ENCODE measurements at regions not wholly inside any gene's neighbourhood (a gene's known extent, or its start where the extent isn't known, plus 50 kb on each side); places are given as distances from the start of the nearest gene placed in this dataset.
A peak's percentile ranks its signal among the peaks of the same experiment; 100 is the strongest.

DNA sequence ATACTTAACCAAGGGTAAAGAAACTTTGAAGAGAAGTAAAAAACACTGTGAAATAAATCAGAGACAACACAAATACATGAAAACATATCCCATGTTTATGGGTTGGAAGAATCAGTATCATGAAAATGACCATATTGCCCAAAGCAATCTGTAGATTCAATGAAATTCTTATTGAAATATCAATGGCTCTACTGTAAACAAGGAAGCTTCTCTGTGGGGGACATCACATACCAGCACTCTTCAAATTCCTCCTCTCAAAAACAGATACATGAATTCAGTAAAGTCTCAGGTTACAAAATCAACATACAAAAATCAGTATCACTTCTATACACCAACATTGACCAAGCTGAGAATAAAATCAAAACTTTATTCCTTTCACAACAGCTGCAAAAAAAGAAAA lies 63.5 kb upstream of the CNTNAP5 start:
- Mint-ChIP-seq H3K27me3 (ENCODE audit: low read depth, unreplicated experiment) (no peaks in the 10 kb centered on the region), H3K4me1 (ENCODE audit: low read depth, unreplicated experiment) (peaks cover 22% of the 10 kb centered on the region)
- H2AFZ ChIP-seq (ENCODE audit: low read depth, low read length): no peak overlapping the region

DNA sequence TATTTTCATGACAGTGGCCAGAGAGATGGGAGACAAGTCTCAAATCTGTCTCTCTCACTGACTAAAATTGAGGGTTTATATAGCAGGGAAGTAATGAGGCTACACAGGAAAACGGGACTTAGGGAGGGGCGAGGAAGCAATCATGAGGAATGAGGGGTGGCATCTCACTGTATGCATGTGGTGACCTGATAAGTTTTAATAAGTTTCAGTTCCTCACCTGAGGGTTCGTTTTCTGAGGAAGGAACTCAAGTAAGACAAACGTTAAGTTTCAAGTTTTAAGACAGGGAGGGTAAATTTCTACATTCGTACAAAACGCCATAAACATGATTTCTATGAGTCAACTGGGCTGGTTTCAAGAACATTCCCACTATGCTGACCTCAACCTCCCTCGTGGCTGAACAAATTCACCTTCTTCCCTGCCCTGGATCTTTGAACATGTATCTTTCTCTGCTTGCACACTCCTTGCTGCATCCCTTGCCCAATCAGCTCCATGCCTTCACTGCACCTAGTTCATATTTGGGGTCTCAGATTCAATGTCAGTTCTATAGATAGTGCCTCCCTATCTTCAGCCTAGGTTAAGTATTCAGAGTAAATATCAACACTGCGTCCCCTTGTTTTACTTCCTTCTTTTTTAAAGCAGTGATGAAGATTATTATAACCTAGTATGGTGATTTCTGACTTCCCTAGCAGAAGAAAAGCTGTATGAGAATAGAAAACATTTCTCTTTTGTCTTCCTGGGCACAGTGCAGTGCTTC lies 53.3 kb upstream of the CNTNAP5 start:
- Mint-ChIP-seq H3K36me3 (ENCODE audit: low read depth, unreplicated experiment) (no peaks in the 10 kb centered on the region), H3K9me3 (ENCODE audit: unreplicated experiment) (no peaks in the 10 kb centered on the region), H3K27me3 (ENCODE audit: low read depth, unreplicated experiment) (no peaks in the 10 kb centered on the region), H3K4me3 (ENCODE audit: unreplicated experiment) (no peak overlapping the region), H3K4me1 (ENCODE audit: low read depth, unreplicated experiment) (no peaks in the 10 kb centered on the region), H3K27ac (ENCODE audit: unreplicated experiment) (no peak overlapping the region)
- no peaks in the 10 kb centered on the region for H3K36me3 ChIP-seq (ENCODE audit: insufficient read depth, low read length)
- no peak overlapping the region for H3K4me3 ChIP-seq (ENCODE audit: insufficient read depth, low read depth, low read length)
- H2AFZ ChIP-seq (ENCODE audit: low read depth, low read length): no peak overlapping the region
- no peaks in the 10 kb centered on the region for H3K79me2 ChIP-seq (ENCODE audit: insufficient read depth, low read length)
- no peak for DNase-seq (ENCODE audit: low read depth)
- no peaks in the 10 kb centered on the region for H3K4me1 ChIP-seq (ENCODE audit: insufficient read depth, low read length)
- H3K4me2 ChIP-seq (ENCODE audit: low read length): no peak overlapping the region
- FAIRE-seq: no peak
- peaks cover 5% of the 10 kb centered on the region for H3K9me3 ChIP-seq (ENCODE audit: insufficient read depth, low read depth, low read length)
- no peak overlapping the region for H3K27ac ChIP-seq (ENCODE audit: low read depth, low read length)
- H3K27me3 ChIP-seq (ENCODE audit: insufficient read depth, low read length): no peaks in the 10 kb centered on the region
- H4K20me1 ChIP-seq (ENCODE audit: insufficient read depth, low read length): no peaks in the 10 kb centered on the region
- TF ChIP-seq, protein P1, sequence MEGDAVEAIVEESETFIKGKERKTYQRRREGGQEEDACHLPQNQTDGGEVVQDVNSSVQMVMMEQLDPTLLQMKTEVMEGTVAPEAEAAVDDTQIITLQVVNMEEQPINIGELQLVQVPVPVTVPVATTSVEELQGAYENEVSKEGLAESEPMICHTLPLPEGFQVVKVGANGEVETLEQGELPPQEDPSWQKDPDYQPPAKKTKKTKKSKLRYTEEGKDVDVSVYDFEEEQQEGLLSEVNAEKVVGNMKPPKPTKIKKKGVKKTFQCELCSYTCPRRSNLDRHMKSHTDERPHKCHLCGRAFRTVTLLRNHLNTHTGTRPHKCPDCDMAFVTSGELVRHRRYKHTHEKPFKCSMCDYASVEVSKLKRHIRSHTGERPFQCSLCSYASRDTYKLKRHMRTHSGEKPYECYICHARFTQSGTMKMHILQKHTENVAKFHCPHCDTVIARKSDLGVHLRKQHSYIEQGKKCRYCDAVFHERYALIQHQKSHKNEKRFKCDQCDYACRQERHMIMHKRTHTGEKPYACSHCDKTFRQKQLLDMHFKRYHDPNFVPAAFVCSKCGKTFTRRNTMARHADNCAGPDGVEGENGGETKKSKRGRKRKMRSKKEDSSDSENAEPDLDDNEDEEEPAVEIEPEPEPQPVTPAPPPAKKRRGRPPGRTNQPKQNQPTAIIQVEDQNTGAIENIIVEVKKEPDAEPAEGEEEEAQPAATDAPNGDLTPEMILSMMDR (IDR thresholded peaks at IDR 0.05; ENCODE audit: insufficient read depth, low read depth, low read length): no peak
- no peak for TF ChIP-seq EZH2 (IDR thresholded peaks at IDR 0.05; ENCODE audit: insufficient read depth, low read length)
- no peak overlapping the region for H3K9ac ChIP-seq (ENCODE audit: low read length)

More for the DNA sequence above, 63.5 kb upstream of the CNTNAP5 start:
- Histone ChIP-seq H4K20me1 (ENCODE audit: insufficient read depth, low read length) (no peaks in the 10 kb centered on the region), H3K27ac (ENCODE audit: low read depth, low read length) (no peak overlapping the region), H3K9ac (ENCODE audit: low read length) (no peak overlapping the region), H3K9me3 (ENCODE audit: insufficient read depth, low read depth, low read length) (peaks cover 9% of the 10 kb centered on the region), H3K4me2 (ENCODE audit: low read length) (no peak overlapping the region), H3K4me3 (ENCODE audit: insufficient read depth, low read depth, low read length) (no peak overlapping the region), H3K27me3 (ENCODE audit: insufficient read depth, low read length) (no peaks in the 10 kb centered on the region), H3K36me3 (ENCODE audit: insufficient read depth, low read length) (no peaks in the 10 kb centered on the region), H3K79me2 (ENCODE audit: insufficient read depth, low read length) (no peaks in the 10 kb centered on the region), H3K4me1 (ENCODE audit: insufficient read depth, low read length) (no peaks in the 10 kb centered on the region)
- Mint-ChIP-seq H3K27ac (ENCODE audit: unreplicated experiment) (peak overlapping the region; percentile 94), H3K36me3 (ENCODE audit: low read depth, unreplicated experiment) (no peaks in the 10 kb centered on the region), H3K4me3 (ENCODE audit: unreplicated experiment) (no peak overlapping the region), H3K9me3 (ENCODE audit: unreplicated experiment) (peaks cover 5% of the 10 kb centered on the region)
- TF ChIP-seq, protein P1 (IDR thresholded peaks at IDR 0.05; ENCODE audit: insufficient read depth, low read depth, low read length): no peak
- no peak for TF ChIP-seq EZH2 (IDR thresholded peaks at IDR 0.05; ENCODE audit: insufficient read depth, low read length)
- FAIRE-seq (no peak), DNase-seq (ENCODE audit: low read depth) (no peak)
